ENCODE measurements at regions not wholly inside any gene's neighbourhood (a gene's known extent, or its start where the extent isn't known, plus 50 kb on each side); places are given as distances from the start of the nearest gene placed in this dataset.

DNA sequence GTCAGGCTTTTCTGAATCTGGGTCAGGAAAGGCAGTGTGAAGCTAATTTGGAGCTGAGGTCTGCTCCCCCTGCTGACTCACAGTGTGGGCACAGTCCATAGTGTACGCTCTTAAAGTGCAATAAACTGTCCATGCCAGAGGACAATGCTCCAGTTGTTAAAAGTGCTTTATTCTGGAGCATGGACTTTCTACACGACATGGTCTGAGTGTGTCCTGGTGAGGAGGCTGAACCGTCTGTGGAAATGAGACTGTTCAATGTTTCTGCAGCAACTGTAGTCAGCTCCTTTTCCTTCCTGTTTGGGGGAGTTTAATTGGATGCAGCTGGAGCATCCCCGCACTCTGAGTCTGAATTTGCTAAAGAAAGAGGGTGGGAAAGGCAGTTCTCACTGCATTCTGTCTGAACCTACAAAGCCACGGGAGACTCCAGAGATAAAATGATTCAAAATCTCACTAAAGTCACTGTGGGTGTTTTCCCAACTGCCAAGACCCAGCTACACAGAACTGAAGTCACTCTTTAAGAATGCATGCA is 110.2 kb upstream of the TRIB2 start:
- TF ChIP-seq, protein P1, sequence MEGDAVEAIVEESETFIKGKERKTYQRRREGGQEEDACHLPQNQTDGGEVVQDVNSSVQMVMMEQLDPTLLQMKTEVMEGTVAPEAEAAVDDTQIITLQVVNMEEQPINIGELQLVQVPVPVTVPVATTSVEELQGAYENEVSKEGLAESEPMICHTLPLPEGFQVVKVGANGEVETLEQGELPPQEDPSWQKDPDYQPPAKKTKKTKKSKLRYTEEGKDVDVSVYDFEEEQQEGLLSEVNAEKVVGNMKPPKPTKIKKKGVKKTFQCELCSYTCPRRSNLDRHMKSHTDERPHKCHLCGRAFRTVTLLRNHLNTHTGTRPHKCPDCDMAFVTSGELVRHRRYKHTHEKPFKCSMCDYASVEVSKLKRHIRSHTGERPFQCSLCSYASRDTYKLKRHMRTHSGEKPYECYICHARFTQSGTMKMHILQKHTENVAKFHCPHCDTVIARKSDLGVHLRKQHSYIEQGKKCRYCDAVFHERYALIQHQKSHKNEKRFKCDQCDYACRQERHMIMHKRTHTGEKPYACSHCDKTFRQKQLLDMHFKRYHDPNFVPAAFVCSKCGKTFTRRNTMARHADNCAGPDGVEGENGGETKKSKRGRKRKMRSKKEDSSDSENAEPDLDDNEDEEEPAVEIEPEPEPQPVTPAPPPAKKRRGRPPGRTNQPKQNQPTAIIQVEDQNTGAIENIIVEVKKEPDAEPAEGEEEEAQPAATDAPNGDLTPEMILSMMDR (IDR thresholded peaks at IDR 0.05): no peak
- TF ChIP-seq POLR2A (IDR thresholded peaks at IDR 0.05): no peak
- no peak for TF ChIP-seq EP300 (IDR thresholded peaks at IDR 0.05)

Data from tibial nerve (tissue), 4 donors.